ENCODE measurements at regions not wholly inside any gene's neighbourhood (a gene's known extent, or its start where the extent isn't known, plus 50 kb on each side); places are given as distances from the start of the nearest gene placed in this dataset.

- DNase-seq (ENCODE audit: low read depth, low spot score) (no peak), ATAC-seq (no peak)
- Histone ChIP-seq H3K27ac (ENCODE audit: low read depth, low read length) (no peak overlapping the region), H3K4me1 (ENCODE audit: control insufficient read depth in 1 of 2, insufficient read depth in 2 of 2, low read length in 2 of 2) (no peaks in the 10 kb centered on the region), H2AFZ (ENCODE audit: low read depth, low read length, poor library complexity, severe bottlenecking) (no peak overlapping the region), H3K4me2 (ENCODE audit: low read length) (no peak overlapping the region), H3K9me3 (ENCODE audit: control insufficient read depth in 1 of 2, insufficient read depth in 1 of 2, low read depth in 1 of 2, low read length in 2 of 2) (no peaks in the 10 kb centered on the region), H3K4me3 (replicated peaks in 1 of 2; ENCODE audit: low read depth in 1 of 2, low read length in 2 of 2) (no peak overlapping the region), H3K9me2 (ENCODE audit: insufficient read depth) (no peaks in the 10 kb centered on the region), H4K20me1 (ENCODE audit: insufficient read depth) (no peaks in the 10 kb centered on the region), H3K36me3 (ENCODE audit: control insufficient read depth in 1 of 2, insufficient read depth in 2 of 2, low read length in 2 of 2) (no peaks in the 10 kb centered on the region), H3K9ac (ENCODE audit: low read length) (no peak overlapping the region), H3K27me3 (ENCODE audit: insufficient read depth, low read length) (no peaks in the 10 kb centered on the region), H3K79me2 (ENCODE audit: insufficient read depth, low read length) (no peaks in the 10 kb centered on the region)
- CTCF ChIA-PET, result no interaction called here
- BruUV-seq (replicated peaks), result no TSS peak
- intact Hi-C loops (cut with micrococcal nuclease), result no loop called here
- POLR2A ChIA-PET, result no interaction called here
- RAD21 ChIA-PET (ENCODE audit: low non-redundant PET in 1 of 2, low total read pairs in 2 of 2, uncharacterized antibody in 2 of 2, unreplicated experiment in 2 of 2), result no interaction called here
- TF ChIP-seq ELF1 (IDR thresholded peaks at IDR 0.05; ENCODE audit: borderline replicate concordance, low read depth) (no peak), YY1 (IDR thresholded peaks at IDR 0.05; ENCODE audit: extremely low read depth, insufficient replicate concordance, low read depth, low read length) (no peak), FOSL1 (IDR thresholded peaks at IDR 0.05; ENCODE audit: low read depth) (no peak), EGR1 (IDR thresholded peaks at IDR 0.05; ENCODE audit: low read depth) (no peak), MAX (IDR thresholded peaks at IDR 0.05) (no peak), CEBPB (IDR thresholded peaks at IDR 0.05; ENCODE audit: low read depth) (no peak), ZFX (IDR thresholded peaks at IDR 0.05) (no peak), TCF7L2 (IDR thresholded peaks at IDR 0.05; ENCODE audit: borderline replicate concordance, extremely low read depth, insufficient read depth, insufficient read length) (no peak), ATF3 (IDR thresholded peaks at IDR 0.05) (no peak), SRF (IDR thresholded peaks at IDR 0.05; ENCODE audit: low read depth) (no peak), JUND (IDR thresholded peaks at IDR 0.05) (no peak)
These were observed 175.3 kb upstream of the SESN3 start for GRCh38 chr11:95406271-95406670.

- H3K27me3 ChIP-seq (ENCODE audit: insufficient read depth, low read length), result no peaks in the 10 kb centered on the region
- no peaks in the 10 kb centered on the region for H3K79me2 ChIP-seq (ENCODE audit: insufficient read depth, low read length)
- H3K36me3 ChIP-seq (ENCODE audit: control insufficient read depth in 1 of 2, insufficient read depth in 2 of 2, low read length in 2 of 2), result no peaks in the 10 kb centered on the region
- no peak overlapping the region for H2AFZ ChIP-seq (ENCODE audit: low read depth, low read length, poor library complexity, severe bottlenecking)
- ChIA-PET CTCF (no interaction called here), RAD21 (ENCODE audit: low non-redundant PET in 1 of 2, low total read pairs in 2 of 2, uncharacterized antibody in 2 of 2, unreplicated experiment in 2 of 2) (no interaction called here), POLR2A (no interaction called here)
- H3K9ac ChIP-seq (ENCODE audit: low read length), result no peak overlapping the region
- no peak overlapping the region for H3K27ac ChIP-seq (ENCODE audit: low read depth, low read length)
- H3K4me1 ChIP-seq (ENCODE audit: control insufficient read depth in 1 of 2, insufficient read depth in 2 of 2, low read length in 2 of 2), result no peaks in the 10 kb centered on the region
- H4K20me1 ChIP-seq (ENCODE audit: insufficient read depth), result no peaks in the 10 kb centered on the region
- BruUV-seq (replicated peaks), result no TSS peak
- no peak overlapping the region for H3K4me2 ChIP-seq (ENCODE audit: low read length)
- intact Hi-C loops (cut with micrococcal nuclease), result no loop called here
- H3K9me2 ChIP-seq (ENCODE audit: insufficient read depth), result no peaks in the 10 kb centered on the region
- H3K4me3 ChIP-seq (replicated peaks in 1 of 2; ENCODE audit: low read depth in 1 of 2, low read length in 2 of 2), result no peak overlapping the region
- no peak for TF ChIP-seq YY1 (IDR thresholded peaks at IDR 0.05; ENCODE audit: extremely low read depth, insufficient replicate concordance, low read depth, low read length)
- no peak for TF ChIP-seq ZFX (IDR thresholded peaks at IDR 0.05)
- TF ChIP-seq ZBTB33 (IDR thresholded peaks at IDR 0.05; ENCODE audit: extremely low read depth, insufficient replicate concordance, low read length), result no peak
- TF ChIP-seq RAD21 (IDR thresholded peaks at IDR 0.05; ENCODE audit: low read depth), result no peak
- TF ChIP-seq EGR1 (IDR thresholded peaks at IDR 0.05; ENCODE audit: low read depth), result no peak
- no peak for TF ChIP-seq SP1 (IDR thresholded peaks at IDR 0.05; ENCODE audit: low read depth)
- no peak for TF ChIP-seq EZH2phosphoT487 (IDR thresholded peaks at IDR 0.05; ENCODE audit: borderline replicate concordance)
- TF ChIP-seq TCF7L2 (IDR thresholded peaks at IDR 0.05; ENCODE audit: borderline replicate concordance, extremely low read depth, insufficient read depth, insufficient read length), result no peak
- no peak for TF ChIP-seq MAX (IDR thresholded peaks at IDR 0.05)
- no peak for TF ChIP-seq ATF3 (IDR thresholded peaks at IDR 0.05)
- no peak for TF ChIP-seq ZNF274 (IDR thresholded peaks at IDR 0.05; ENCODE audit: low read depth, low read length)
- TF ChIP-seq SIN3A (IDR thresholded peaks at IDR 0.05; ENCODE audit: low read depth), result no peak
- TF ChIP-seq CBX3 (IDR thresholded peaks at IDR 0.05; ENCODE audit: low read depth), result no peak
- no peak for TF ChIP-seq POLR2A (IDR thresholded peaks at IDR 0.05; ENCODE audit: borderline replicate concordance, extremely low read depth, insufficient read depth, insufficient read length)
- TF ChIP-seq JUND (IDR thresholded peaks at IDR 0.05), result no peak
- TF ChIP-seq EZH2 (IDR thresholded peaks at IDR 0.05), result no peak
- no peak for TF ChIP-seq FOSL1 (IDR thresholded peaks at IDR 0.05; ENCODE audit: low read depth)
- no peak for TF ChIP-seq ELF1 (IDR thresholded peaks at IDR 0.05; ENCODE audit: borderline replicate concordance, low read depth)
- ATAC-seq (no peak), DNase-seq (ENCODE audit: low read depth, low spot score) (no peak)
- H3K9me3 ChIP-seq (ENCODE audit: control insufficient read depth in 1 of 2, insufficient read depth in 1 of 2, low read depth in 1 of 2, low read length in 2 of 2), result no peaks in the 10 kb centered on the region
These were observed 173.4 kb upstream of the SESN3 start for GRCh38 chr11:95404370-95404769.

Measured in HCT116 (cell line).